RWPE1 (cell line): ENCODE measurements at regions not wholly inside any gene's neighbourhood (a gene's known extent, or its start where the extent isn't known, plus 50 kb on each side); places are given as distances from the start of the nearest gene placed in this dataset.

Experiments used
- CTCF ChIA-PET: fragments of 350-600 bp; sonication (Branson Sonifier 250); formaldehyde crosslinking; extraction: SDS; loops from one replicate; lab custom pipeline; 2021; lab: Yijun Ruan, JAX
- POLR2A ChIA-PET: fragments of 400-600 bp; formaldehyde crosslinking; extraction: SDS; loops from one replicate; lab custom pipeline; 2020; ENCODE audit warnings: antibody characterized with exemption; ENCODE audit not compliant: low non-redundant PET; lab: Yijun Ruan, JAX
- DNase-seq: peaks from one replicate; pipeline ENCODE4 v3.0.0; 2012; ENCODE audit warnings: low spot score
- H3K27ac ChIP-seq: fragments of 450-650 bp; 2 replicates; pipeline ENCODE4 v1.5.1; 2017
- CTCF ChIP-seq: fragments of 450-650 bp; conservative IDR thresholded peaks from 2 replicates; pipeline ENCODE4 v1.5.1; 2017; ENCODE audit warnings: low read depth, mild to moderate bottlenecking

GRCh38 chr2:37558623-37559022 is 112.8 kb downstream of the CDC42EP3 start:
- no peak overlapping the region for H3K27ac ChIP-seq
- no peak for TF ChIP-seq CTCF
- no peak for DNase-seq
- POLR2A ChIA-PET: no interaction called here
- CTCF ChIA-PET: interaction anchor here (0.6 kb wide), 2 partner anchors 321 to 627 kb away, joined by 3 read pairs; no protein-coding TSS in a partner anchor

- POLR2A ChIA-PET: no interaction called here
These were observed 111.1 kb downstream of the CDC42EP3 start for GRCh38 chr2:37560241-37560848.

GRCh38 chr2:37560863-37561614 is 110.4 kb downstream of the CDC42EP3 start:
- POLR2A ChIA-PET: no interaction called here
- CTCF ChIA-PET: no interaction called here
- no peak for TF ChIP-seq CTCF
- DNase-seq: no peak
- H3K27ac ChIP-seq: peak overlapping the region; percentile 40; the same call in 1 of the 2 replicates

More at GRCh38 chr2:37560241-37560848, 111.1 kb downstream of the CDC42EP3 start:
- no peak for DNase-seq
- CTCF ChIA-PET: no interaction called here
- no peak for TF ChIP-seq CTCF
- H3K27ac ChIP-seq: peak overlapping the region; percentile 40; the same call in 1 of the 2 replicates

- TF ChIP-seq CTCF: no peak
- peak; percentile 91 for DNase-seq
- POLR2A ChIA-PET: no interaction called here
- CTCF ChIA-PET: interaction anchor here (0.8 kb wide), 1 partner anchor 270 kb away, joined by 3 read pairs; no protein-coding TSS in a partner anchor
- H3K27ac ChIP-seq: no peak overlapping the region
These were observed 109.5 kb downstream of the CDC42EP3 start for GRCh38 chr2:37561615-37562569.

- no peak overlapping the region for H3K27ac ChIP-seq
- TF ChIP-seq CTCF: no peak
- no peak for DNase-seq
- ChIA-PET POLR2A (no interaction called here), CTCF (interaction anchor here (0.7 kb wide), 1 partner anchor 109 kb away, joined by 4 read pairs; no protein-coding TSS in a partner anchor)
These were observed 107.9 kb downstream of the CDC42EP3 start for GRCh38 chr2:37563375-37564015.
